Activated naive CD4-positive, alpha-beta T cell treated with anti-CD3 and anti-CD28 coated beads for 36 hours (primary cell): ENCODE measurements at regions not wholly inside any gene's neighbourhood (a gene's known extent, or its start where the extent isn't known, plus 50 kb on each side); places are given as distances from the start of the nearest gene placed in this dataset.

Source experiments
- CTCF ChIA-PET: fragments of 350-600 bp; sonication (Branson Sonifier 250); formaldehyde crosslinking; loops from one replicate; lab custom pipeline; 2021; ENCODE audit warnings: antibody characterized with exemption; lab: Charles Lee
- DNase-seq: peaks from one replicate; pipeline ENCODE4 v3.0.0-alpha.2; 2020
- H3K27ac Mint-ChIP-seq: one replicate; pipeline ENCODE4 v1.8.0; 2021; ENCODE audit warnings: mild to moderate bottlenecking, mixed read lengths
- H3K27me3 Mint-ChIP-seq: one replicate; pipeline ENCODE4 v1.8.0; 2021; ENCODE audit warnings: low read depth, mixed read lengths
- H3K36me3 Mint-ChIP-seq: one replicate; pipeline ENCODE4 v1.8.0; 2021; ENCODE audit warnings: low read depth, mixed read lengths
- H3K4me1 Mint-ChIP-seq: one replicate; pipeline ENCODE4 v1.8.0; 2021; ENCODE audit warnings: low read depth, mixed read lengths
- H3K4me3 Mint-ChIP-seq: one replicate; pipeline ENCODE4 v1.8.0; 2021; ENCODE audit warnings: mild to moderate bottlenecking, moderate library complexity, mixed read lengths
- H3K9me3 Mint-ChIP-seq: one replicate; pipeline ENCODE4 v1.8.0; 2021; ENCODE audit warnings: mixed read lengths
- intact Hi-C: fragments of 100-400 bp; cut with micrococcal nuclease; formaldehyde crosslinking; loops from one replicate; pipeline ENCODE4 v1.15.1; 2023

DNA sequence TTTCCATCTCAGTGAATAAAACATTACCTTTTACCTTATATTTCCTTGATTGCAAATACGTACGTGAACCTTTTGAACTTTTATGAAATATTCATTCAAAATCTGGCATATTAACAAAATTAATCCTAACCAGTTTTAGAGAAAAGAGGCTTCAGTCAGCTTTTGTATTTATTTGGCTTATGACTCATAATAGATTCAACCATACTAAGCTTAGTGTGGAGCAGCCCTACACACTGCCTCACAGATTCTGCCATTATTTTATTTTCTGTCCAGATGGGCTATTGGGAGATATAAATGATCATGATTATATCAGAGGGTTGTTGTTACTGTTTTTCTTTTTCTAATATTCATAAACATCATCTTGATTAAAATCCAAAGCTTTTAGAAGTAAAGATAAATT lies 325.5 kb downstream of the GPR37 start:
- Mint-ChIP-seq H3K27ac (no peak overlapping the region), H3K4me1 (no peaks in the 10 kb centered on the region), H3K36me3 (no peaks in the 10 kb centered on the region), H3K27me3 (no peaks in the 10 kb centered on the region), H3K9me3 (peaks cover 1% of the 10 kb centered on the region), H3K4me3 (no peak overlapping the region)
- no peak for DNase-seq
- CTCF ChIA-PET = no interaction called here
- intact Hi-C loops = no loop called here

- DNase-seq = no peak
- CTCF ChIA-PET = no interaction called here
- intact Hi-C loops = no loop called here
- no peak overlapping the region for H3K27ac Mint-ChIP-seq
- H3K4me1 Mint-ChIP-seq = no peaks in the 10 kb centered on the region
- H3K9me3 Mint-ChIP-seq = no peaks in the 10 kb centered on the region
- H3K27me3 Mint-ChIP-seq = no peaks in the 10 kb centered on the region
- no peaks in the 10 kb centered on the region for H3K36me3 Mint-ChIP-seq
- H3K4me3 Mint-ChIP-seq = no peak overlapping the region
Measured at GRCh38 chr7:124432009-124432578, 333.5 kb downstream of the GPR37 start.

- DNase-seq = no peak
- Mint-ChIP-seq H3K27me3 (no peaks in the 10 kb centered on the region), H3K4me3 (no peak overlapping the region), H3K9me3 (no peaks in the 10 kb centered on the region), H3K27ac (no peak overlapping the region), H3K36me3 (no peaks in the 10 kb centered on the region), H3K4me1 (no peaks in the 10 kb centered on the region)
- intact Hi-C loops = no loop called here
- CTCF ChIA-PET = no interaction called here
Measured at GRCh38 chr7:124429923-124430322, 335.7 kb downstream of the GPR37 start.

DNA sequence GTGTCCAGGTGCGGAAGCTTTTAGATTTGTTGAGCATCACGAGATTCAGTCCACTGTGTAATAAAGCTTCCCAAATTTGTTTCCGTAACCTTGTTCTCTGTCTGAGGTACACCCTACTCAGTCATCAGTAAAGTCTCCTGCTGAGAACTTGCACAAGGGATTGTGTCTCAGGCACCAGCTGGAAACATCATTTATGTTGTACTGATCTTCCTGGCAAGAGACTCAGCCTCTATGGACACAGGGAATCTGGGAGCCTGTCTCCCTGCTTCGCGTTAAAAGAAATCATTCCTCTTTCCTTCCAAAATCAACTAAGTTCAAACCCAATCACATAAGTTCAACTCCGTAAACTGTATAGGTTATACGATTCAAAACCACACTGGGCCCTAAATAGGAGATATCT lies 336.8 kb downstream of the GPR37 start:
- no peak overlapping the region for H3K4me3 Mint-ChIP-seq
- CTCF ChIA-PET = no interaction called here
- no peak for DNase-seq
- H3K9me3 Mint-ChIP-seq = no peaks in the 10 kb centered on the region
- H3K27ac Mint-ChIP-seq = no peak overlapping the region
- H3K4me1 Mint-ChIP-seq = no peaks in the 10 kb centered on the region
- H3K27me3 Mint-ChIP-seq = no peaks in the 10 kb centered on the region
- intact Hi-C loops = no loop called here
- H3K36me3 Mint-ChIP-seq = no peaks in the 10 kb centered on the region

DNA sequence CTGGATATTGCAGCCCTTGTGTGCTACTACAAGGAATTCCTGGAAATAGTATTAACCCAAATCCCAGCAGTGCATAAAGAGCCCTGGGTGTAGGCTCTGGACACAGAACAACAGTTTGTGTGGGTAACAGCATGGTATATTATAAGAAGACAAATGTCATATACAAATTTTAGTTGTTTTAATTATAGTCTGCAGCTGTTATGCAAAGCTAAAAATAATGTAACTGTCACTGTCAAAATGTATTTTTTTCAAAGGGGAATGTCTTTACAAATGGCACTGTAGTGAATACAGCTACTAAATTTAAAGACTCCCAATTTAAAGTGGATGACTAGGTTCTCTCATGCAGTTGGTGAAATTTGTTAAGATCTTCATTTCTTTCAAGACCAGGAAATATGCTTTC lies 339.0 kb downstream of the GPR37 start:
- CTCF ChIA-PET = no interaction called here

GRCh38 chr7:124423863-124424262 lies 341.7 kb downstream of the GPR37 start:
- H3K9me3 Mint-ChIP-seq = no peaks in the 10 kb centered on the region
- H3K4me3 Mint-ChIP-seq = no peak overlapping the region
- DNase-seq = no peak
- no peaks in the 10 kb centered on the region for H3K36me3 Mint-ChIP-seq
- H3K4me1 Mint-ChIP-seq = no peaks in the 10 kb centered on the region
- CTCF ChIA-PET = no interaction called here
- H3K27me3 Mint-ChIP-seq = no peaks in the 10 kb centered on the region
- intact Hi-C loops = no loop called here
- no peak overlapping the region for H3K27ac Mint-ChIP-seq

More for the DNA sequence above, 339.0 kb downstream of the GPR37 start:
- Mint-ChIP-seq H3K27ac (no peak overlapping the region), H3K9me3 (no peaks in the 10 kb centered on the region), H3K4me1 (no peaks in the 10 kb centered on the region), H3K27me3 (no peaks in the 10 kb centered on the region), H3K36me3 (no peaks in the 10 kb centered on the region), H3K4me3 (no peak overlapping the region)
- intact Hi-C loops = no loop called here
- no peak for DNase-seq

GRCh38 chr7:124422081-124422480 lies 343.5 kb downstream of the GPR37 start:
- no peak overlapping the region for H3K27ac Mint-ChIP-seq
- H3K4me1 Mint-ChIP-seq = no peaks in the 10 kb centered on the region
- H3K27me3 Mint-ChIP-seq = no peaks in the 10 kb centered on the region
- no peak overlapping the region for H3K4me3 Mint-ChIP-seq
- no peaks in the 10 kb centered on the region for H3K36me3 Mint-ChIP-seq
- DNase-seq = no peak
- CTCF ChIA-PET = no interaction called here
- intact Hi-C loops = no loop called here
- no peaks in the 10 kb centered on the region for H3K9me3 Mint-ChIP-seq

GRCh38 chr7:124420367-124420766 lies 345.2 kb downstream of the GPR37 start:
- Mint-ChIP-seq H3K9me3 (no peaks in the 10 kb centered on the region), H3K27ac (no peak overlapping the region), H3K36me3 (no peaks in the 10 kb centered on the region), H3K27me3 (no peaks in the 10 kb centered on the region), H3K4me1 (no peaks in the 10 kb centered on the region), H3K4me3 (no peak overlapping the region)
- DNase-seq = no peak
- CTCF ChIA-PET = no interaction called here
- intact Hi-C loops = no loop called here

- Mint-ChIP-seq H3K36me3 (no peaks in the 10 kb centered on the region), H3K4me3 (no peak overlapping the region), H3K9me3 (no peaks in the 10 kb centered on the region), H3K4me1 (no peaks in the 10 kb centered on the region), H3K27me3 (no peaks in the 10 kb centered on the region), H3K27ac (no peak overlapping the region)
- intact Hi-C loops = no loop called here
- CTCF ChIA-PET = no interaction called here
- no peak for DNase-seq
Measured at GRCh38 chr7:124413029-124413428, 352.6 kb downstream of the GPR37 start.

- intact Hi-C loops = no loop called here
- no peak overlapping the region for H3K27ac Mint-ChIP-seq
- no peak for DNase-seq
- H3K4me1 Mint-ChIP-seq = no peaks in the 10 kb centered on the region
- no peak overlapping the region for H3K4me3 Mint-ChIP-seq
- no peaks in the 10 kb centered on the region for H3K9me3 Mint-ChIP-seq
- H3K27me3 Mint-ChIP-seq = no peaks in the 10 kb centered on the region
- H3K36me3 Mint-ChIP-seq = no peaks in the 10 kb centered on the region
- CTCF ChIA-PET = no interaction called here
Measured at GRCh38 chr7:124412531-124412930, 353.1 kb downstream of the GPR37 start.

GRCh38 chr7:124411796-124412195 lies 353.8 kb downstream of the GPR37 start:
- CTCF ChIA-PET = no interaction called here
- intact Hi-C loops = no loop called here
- H3K4me3 Mint-ChIP-seq = no peak overlapping the region
- no peaks in the 10 kb centered on the region for H3K36me3 Mint-ChIP-seq
- no peaks in the 10 kb centered on the region for H3K4me1 Mint-ChIP-seq
- DNase-seq = no peak
- no peaks in the 10 kb centered on the region for H3K9me3 Mint-ChIP-seq
- H3K27me3 Mint-ChIP-seq = no peaks in the 10 kb centered on the region
- no peak overlapping the region for H3K27ac Mint-ChIP-seq

DNA sequence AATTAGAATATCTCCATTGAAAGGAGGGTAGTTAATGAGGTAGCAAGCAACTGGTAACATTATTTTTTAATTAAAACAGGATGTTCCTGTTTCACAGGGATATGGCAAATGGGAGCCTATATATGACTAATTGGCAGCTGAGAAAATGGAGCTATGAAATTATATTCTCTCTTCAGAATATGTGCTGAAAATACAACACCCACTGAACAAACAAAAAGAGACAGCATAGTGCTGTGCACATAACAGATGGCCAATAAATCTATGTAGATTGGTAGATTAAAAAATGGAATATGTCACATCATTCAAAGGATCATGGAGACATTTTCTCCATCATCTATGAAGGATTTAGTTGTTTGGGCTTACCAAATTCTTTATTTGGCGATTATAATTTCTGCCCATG lies 362.0 kb downstream of the GPR37 start:
- H3K4me1 Mint-ChIP-seq = no peaks in the 10 kb centered on the region
- no peak overlapping the region for H3K27ac Mint-ChIP-seq
- no peaks in the 10 kb centered on the region for H3K9me3 Mint-ChIP-seq

GRCh38 chr7:124403112-124403511 lies 362.5 kb downstream of the GPR37 start:
- intact Hi-C loops = no loop called here
- CTCF ChIA-PET = no interaction called here

More for the DNA sequence above, 362.0 kb downstream of the GPR37 start:
- Mint-ChIP-seq H3K36me3 (no peaks in the 10 kb centered on the region), H3K27me3 (no peaks in the 10 kb centered on the region), H3K4me3 (no peak overlapping the region)
- no peak for DNase-seq
- intact Hi-C loops = no loop called here
- CTCF ChIA-PET = no interaction called here

DNA sequence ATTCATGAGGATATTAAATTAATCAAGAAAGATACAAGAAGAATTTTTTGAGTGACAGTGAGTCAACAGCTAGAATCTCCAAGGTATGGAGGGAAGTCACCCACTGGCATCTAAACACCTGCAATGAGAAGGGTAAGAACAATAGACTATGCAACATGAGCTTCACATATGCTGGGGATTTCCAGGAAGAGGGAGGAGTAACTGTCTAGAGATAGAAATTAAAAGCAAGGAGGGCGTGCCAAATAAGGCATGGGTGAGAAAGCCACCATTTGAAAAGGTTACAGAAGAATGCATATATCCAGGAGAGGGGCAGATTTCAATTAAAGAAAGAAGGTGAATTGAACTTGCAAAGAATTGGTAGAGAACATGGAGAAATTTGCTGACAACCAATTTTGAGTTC lies 365.7 kb downstream of the GPR37 start:
- no peaks in the 10 kb centered on the region for H3K27me3 Mint-ChIP-seq
- no peak overlapping the region for H3K27ac Mint-ChIP-seq
- no peak for DNase-seq
- no peak overlapping the region for H3K4me3 Mint-ChIP-seq
- no peaks in the 10 kb centered on the region for H3K4me1 Mint-ChIP-seq
- intact Hi-C loops = no loop called here
- H3K36me3 Mint-ChIP-seq = no peaks in the 10 kb centered on the region
- CTCF ChIA-PET = no interaction called here
- peaks cover 4% of the 10 kb centered on the region for H3K9me3 Mint-ChIP-seq

More at GRCh38 chr7:124403112-124403511, 362.5 kb downstream of the GPR37 start:
- Mint-ChIP-seq H3K27me3 (no peaks in the 10 kb centered on the region), H3K4me3 (no peak overlapping the region), H3K9me3 (no peaks in the 10 kb centered on the region), H3K4me1 (no peaks in the 10 kb centered on the region), H3K36me3 (no peaks in the 10 kb centered on the region), H3K27ac (no peak overlapping the region)
- no peak for DNase-seq
